HuH-7.5 (cell line): ENCODE measurements at regions not wholly inside any gene's neighbourhood (a gene's known extent, or its start where the extent isn't known, plus 50 kb on each side); places are given as distances from the start of the nearest gene placed in this dataset.

Experiments used
- DNase-seq: peaks from one replicate; pipeline ENCODE4 v3.0.0; 2011; ENCODE audit warnings: low spot score

DNA sequence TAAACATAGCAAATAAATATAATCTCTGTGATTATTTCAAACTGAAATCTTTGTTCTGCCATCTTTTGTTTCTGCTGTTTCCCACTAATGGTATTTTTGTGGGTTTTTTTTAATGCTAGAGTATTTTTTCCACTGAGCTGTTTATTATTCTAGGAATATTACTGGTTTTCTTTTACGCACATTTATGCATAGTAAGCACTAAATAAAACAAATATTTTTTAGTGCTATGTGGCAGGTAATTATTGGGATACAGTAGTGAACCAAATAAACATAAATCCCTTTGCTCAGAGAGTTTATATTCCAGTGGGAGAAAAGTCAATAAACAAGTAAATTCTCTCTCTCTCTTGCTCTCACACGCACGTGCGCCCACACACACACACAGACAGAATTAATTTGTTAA, 397.4 kb downstream of the PRDM5 start:
- DNase-seq, result no peak

- no peak for DNase-seq
Observed at GRCh38 chr4:120524237-120524636, 398.3 kb downstream of the PRDM5 start.

GRCh38 chr4:120520761-120521160, 401.8 kb downstream of the PRDM5 start:
- no peak for DNase-seq

DNA sequence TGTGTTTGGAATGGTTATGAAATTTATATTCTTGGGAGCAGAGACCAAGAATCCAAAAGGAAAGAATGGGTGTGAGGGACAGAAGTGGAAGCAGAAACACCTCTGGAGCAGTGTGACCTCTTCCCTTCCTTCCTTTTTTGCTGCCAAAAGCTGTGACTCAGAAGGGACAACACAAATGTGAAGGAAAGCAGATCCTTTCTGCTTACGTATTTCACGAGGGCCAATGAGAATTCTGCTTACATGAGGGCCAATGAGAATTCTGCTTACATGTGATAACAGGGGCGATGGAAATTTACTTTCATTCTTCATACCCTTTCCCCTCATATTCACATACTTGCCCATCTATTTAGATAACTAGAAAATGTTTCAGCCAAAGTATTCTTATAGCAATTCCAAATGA, 404.6 kb downstream of the PRDM5 start:
- DNase-seq, result no peak

DNA sequence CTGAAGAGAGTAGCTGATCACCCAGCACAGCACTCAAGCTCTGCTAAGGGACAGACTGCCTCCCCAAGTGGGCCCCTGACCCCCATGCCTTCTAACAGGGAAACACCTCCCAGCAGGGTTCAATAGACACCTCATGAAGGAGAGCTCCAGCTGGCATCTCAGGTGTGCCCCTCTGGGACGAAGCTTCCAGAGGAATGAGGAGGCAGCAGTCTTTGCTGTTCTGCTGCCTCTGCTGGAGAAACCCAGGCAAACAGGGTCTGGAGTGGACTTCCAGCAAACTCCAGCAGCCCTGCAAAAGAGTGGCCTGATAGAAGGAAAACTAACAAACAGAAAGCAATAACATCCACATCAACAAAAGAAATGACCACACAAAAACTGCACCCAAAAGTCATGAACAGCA, 412.8 kb downstream of the PRDM5 start:
- no peak for DNase-seq

GRCh38 chr4:120509222-120509621, 413.3 kb downstream of the PRDM5 start:
- DNase-seq, result no peak

DNA sequence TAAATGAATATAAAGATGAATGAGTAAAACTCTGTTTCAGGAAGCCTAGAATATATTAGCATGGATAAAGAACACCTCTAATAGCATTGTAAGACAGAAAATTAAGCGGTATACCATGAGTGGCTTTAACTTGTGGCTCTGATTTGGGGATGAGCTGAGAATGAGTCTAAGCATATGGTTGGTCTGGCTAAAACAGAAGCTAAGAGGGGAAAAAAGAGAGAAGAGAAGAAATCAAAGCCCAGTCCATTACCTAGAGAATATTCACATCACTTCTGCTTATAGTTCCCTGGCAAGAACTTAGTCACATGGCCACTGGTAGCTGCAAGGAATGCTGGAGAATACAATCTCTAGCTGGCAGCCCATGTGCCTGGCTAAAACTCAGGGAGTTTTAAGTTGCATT, 414.5 kb downstream of the PRDM5 start:
- DNase-seq, result no peak

GRCh38 chr4:120506536-120506935, 416.0 kb downstream of the PRDM5 start:
- no peak for DNase-seq

GRCh38 chr4:120498678-120499077, 423.8 kb downstream of the PRDM5 start:
- no peak for DNase-seq

- DNase-seq, result no peak
Observed at GRCh38 chr4:120491481-120491880, 424.8 kb upstream of the MAD2L1 start.

DNA sequence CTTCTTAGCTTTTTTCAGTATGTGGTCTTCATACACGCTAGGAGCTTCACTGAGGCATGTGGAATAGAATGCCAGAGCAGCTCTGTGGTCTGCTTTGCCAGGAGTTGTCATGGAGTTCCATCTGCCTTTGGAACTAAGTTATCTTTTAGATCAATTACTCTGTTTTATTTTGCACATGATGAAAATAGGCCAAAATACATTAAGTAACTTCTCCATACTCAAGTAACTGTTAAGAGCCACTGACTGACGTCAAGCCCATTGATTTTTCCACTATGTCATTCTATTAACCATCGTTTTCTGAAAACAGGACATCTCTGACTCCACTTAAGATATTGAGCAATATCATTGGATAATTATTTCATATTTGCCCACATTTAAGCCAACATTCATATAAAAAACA, 415.1 kb upstream of the MAD2L1 start:
- no peak for DNase-seq

GRCh38 chr4:120472447-120473131, 405.9 kb upstream of the MAD2L1 start:
- no peak for DNase-seq

- no peak for DNase-seq
Observed at GRCh38 chr4:120466429-120466828, 399.8 kb upstream of the MAD2L1 start.

DNA sequence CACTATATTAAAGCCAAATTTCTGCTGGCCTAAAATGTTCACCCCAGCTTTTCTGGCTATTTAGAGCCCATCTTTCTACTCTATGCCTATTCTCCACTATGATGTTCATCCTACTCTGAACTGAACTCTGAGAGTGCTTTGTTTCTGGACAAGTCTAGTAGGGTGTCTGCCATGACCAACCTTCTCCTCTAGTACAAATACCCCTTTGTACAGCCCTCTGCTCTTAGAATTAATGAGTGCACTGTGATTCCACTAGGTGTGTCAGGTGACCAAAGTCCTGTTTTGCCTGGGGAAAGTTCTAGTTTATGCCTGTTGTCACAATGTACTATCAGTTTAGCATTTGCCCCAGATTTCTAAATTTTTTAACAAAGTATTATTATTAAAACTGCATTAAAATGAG, 388.1 kb upstream of the MAD2L1 start:
- DNase-seq, result no peak

- DNase-seq, result no peak
Observed at GRCh38 chr4:120452536-120452935, 385.9 kb upstream of the MAD2L1 start.

- no peak for DNase-seq
Observed at GRCh38 chr4:120452001-120452400, 385.4 kb upstream of the MAD2L1 start.

DNA sequence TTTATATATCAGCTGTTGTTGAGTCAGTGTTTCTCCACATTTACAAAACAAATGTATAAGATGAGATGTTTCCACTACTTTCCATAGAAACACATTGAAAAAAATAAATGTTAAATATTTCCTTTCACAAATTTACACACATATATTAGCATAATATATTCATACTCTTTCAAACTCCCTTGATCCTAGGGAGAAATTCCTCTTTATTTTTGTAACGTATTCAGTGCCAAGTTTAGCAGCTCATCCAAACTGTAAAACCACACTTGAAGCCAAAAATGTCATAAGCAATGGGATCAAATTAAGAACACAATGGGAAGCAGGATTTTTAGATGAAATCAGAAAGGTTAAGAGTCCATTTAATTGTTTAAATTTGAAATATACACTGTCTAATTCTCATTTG, 381.1 kb upstream of the MAD2L1 start:
- no peak for DNase-seq

DNA sequence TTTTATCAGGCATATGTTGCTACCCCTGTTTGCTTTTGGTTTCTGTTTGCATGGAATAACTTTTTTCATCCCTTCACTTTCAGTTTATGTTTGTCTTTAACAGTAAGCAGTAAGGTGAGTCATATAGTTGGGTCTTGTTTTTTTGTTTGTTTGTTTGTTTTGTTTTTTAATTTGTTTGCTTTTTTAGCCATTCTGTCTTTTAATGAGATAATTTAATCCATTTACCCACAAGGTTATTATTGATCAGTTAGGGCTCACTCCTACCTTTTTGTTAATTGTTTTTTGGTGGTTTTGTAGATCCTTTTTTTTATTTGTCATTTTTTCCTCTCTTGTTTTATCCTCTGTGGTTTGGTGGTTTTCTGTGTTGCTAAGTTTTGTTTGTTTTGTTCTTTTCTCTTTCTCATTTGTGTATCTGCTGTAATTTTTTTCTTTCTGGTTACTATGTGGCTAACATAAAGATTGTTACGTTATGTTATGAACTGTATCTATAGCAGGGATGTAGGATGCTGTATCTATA, 379.5 kb upstream of the MAD2L1 start:
- DNase-seq, result no peak

DNA sequence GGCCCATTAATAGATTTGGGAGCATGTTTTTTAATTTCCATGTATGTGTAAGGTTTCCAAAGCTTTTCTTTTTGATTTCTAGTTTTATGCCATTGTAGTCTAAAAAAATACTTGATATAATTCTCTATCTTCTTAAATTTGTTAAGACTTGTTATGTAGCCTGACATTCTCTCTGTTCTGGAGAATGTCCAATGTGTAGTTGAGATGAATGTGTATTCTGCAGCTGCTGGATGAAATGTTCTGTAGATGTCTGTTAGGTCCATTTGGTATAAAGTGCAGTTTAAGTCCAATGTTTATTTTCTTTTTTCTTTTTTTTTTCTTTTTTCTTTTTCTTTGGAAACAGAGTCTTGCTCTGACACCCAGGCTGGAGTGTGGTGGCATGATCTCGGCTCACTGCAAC, 378.5 kb upstream of the MAD2L1 start:
- DNase-seq, result no peak

DNA sequence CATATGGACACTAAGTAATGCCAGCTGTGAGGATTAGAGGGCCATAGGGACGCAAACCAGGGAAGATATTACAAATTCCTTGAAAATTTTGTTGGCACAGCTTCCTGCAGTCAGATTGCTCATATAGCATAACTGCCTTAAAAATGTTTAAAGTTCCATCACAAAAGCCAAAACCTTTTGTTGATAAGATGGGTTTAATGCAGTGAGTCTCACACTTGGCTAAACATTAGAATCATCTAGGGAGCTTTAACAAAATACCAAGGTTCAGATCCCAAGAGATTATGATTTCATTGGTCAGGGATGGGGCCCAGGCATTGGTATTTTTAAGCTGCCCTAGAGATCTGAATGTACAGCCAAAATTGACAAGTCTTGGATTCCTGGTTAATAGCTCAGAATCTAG, 376.5 kb upstream of the MAD2L1 start:
- no peak for DNase-seq

DNA sequence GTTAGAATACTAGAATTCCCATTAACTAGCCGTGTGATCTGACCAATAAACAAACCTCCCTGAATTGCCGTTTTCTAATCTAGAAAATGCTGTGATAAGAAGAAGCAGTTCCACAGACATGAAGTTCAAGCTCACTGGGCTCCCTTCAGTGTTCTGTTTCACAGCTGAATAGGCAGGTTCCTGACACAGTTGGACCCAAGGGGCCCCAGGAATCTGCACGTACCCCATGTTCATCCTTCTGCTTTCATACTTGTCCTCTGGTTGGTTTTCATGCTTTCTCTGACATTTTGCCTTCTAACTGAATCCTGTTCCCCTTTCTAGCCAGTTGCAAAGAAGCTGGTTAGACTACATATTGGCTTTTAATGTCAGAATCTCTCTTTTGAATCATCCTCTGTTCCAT, 374.1 kb upstream of the MAD2L1 start:
- DNase-seq, result no peak

DNA sequence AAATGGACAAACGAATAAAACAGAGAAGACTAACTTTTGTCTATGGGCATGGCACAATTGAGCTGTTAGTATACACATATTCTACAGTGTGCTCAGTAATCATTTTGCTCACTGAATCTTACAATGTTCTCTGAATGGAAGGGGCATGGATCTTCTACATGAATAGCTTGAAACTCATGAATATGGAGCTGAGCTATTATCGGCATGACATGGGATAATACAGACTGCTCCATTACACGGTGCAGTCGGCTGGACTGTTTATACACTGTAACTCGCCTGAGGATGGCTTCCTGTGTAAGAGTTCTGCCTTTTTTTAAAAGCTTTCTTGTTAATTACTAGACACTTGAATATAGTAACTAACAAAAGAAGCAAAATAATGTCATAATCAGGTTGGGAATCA, 368.5 kb upstream of the MAD2L1 start:
- no peak for DNase-seq

GRCh38 chr4:120434756-120435155, 368.1 kb upstream of the MAD2L1 start:
- DNase-seq, result no peak

GRCh38 chr4:120432301-120432860, 365.7 kb upstream of the MAD2L1 start:
- DNase-seq, result no peak
